GM18951 (cell line): ENCODE measurements at regions not wholly inside any gene's neighbourhood (a gene's known extent, or its start where the extent isn't known, plus 50 kb on each side); places are given as distances from the start of the nearest gene placed in this dataset.

ENCODE experiments used
- POLR2A ChIP-seq: IDR thresholded peaks from 4 replicates; pipeline ENCODE4 v1.6.1; 2011; ENCODE audit warnings: mild to moderate bottlenecking; ENCODE audit not compliant: insufficient read length, insufficient read depth; ENCODE audit errors: extremely low read depth
- in situ Hi-C: fragments of 300-500 bp; cut with MboI; formaldehyde crosslinking; loops from one replicate; pipeline ENCODE4 v1.12.0; 2022; ENCODE audit warnings: low sequenced_read_pairs, mixed read lengths, inconsistent platforms; ENCODE audit not compliant: unreplicated experiment

DNA sequence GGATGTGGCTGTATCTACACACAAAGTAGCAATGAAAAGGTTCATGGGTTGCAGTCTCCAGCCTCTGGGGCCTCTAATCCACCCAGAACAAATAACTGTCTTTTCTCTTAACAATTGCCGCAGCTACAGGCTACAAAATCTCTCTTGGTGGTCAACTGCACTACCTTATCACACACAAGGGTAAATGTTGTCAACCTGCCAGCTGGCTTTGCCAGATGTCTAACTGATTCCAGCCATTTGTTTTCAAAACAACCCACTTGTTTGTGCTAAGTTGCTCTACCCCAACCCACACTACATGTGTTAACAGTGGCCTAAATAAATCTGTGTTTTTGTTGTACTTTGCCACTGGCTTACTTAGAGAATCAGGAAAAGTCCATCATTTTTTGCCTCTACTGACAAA lies 447.3 kb downstream of the TAFA4 start:
- in situ Hi-C loops = no loop called here
- TF ChIP-seq POLR2A = no peak

DNA sequence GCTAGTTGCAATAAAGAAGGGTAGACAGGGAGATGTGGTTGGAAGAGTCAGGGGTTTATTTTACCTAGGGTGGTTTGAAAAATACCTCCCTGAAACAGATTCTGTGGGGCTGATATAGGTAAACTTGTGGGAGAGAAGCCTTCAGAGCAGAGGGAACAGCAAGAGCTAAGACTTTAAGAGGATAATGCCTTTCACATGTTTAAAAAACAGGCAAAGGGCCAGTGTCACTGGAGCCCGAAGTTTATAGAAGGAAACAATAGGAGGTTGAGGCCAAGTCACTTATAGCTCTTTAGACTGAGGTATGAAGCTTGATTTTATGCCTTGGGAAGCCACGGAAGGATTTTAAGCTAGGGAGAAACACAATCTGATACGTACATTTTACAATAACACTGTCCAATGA lies 448.7 kb downstream of the TAFA4 start:
- in situ Hi-C loops = no loop called here
- no peak for TF ChIP-seq POLR2A

DNA sequence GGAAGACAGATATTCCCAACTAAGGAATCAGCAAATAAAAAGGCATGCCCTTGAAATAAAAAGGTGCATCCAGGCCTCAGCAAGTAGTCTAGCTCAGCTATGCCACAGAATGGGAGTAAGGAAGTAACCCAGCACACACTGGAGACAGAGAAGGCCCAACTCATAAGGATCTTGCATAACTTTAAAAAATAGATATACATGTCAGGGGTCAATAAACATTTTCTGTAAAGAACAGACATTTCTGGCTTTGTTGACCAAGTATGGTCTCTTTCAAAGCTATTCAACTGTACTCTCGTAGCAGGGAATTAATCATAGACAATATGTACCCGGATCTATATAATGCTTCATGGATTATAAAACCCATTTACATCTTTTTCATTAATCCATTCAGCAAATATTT lies 449.3 kb downstream of the TAFA4 start:
- TF ChIP-seq POLR2A = no peak
- in situ Hi-C loops = no loop called here

DNA sequence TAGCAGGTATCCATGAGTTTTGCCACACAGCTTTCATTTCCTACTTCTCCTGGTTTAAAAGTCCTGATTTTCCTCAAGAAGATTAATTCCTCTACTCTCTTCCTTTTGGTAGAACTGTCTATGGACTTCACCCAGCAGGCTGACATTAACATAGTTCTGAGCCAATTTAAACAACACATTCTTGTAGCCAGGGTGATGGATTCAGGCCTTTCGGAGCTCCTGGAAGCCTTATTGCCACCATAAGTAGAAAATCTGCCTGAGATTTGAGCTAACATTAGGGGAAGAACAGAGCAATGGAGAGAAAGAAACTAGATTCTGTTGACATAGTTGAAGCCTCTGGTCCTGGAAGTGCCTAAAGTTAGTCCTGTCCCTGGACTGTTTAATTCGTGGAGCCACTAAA lies 449.8 kb downstream of the TAFA4 start:
- TF ChIP-seq POLR2A = no peak
- in situ Hi-C loops = no loop called here

DNA sequence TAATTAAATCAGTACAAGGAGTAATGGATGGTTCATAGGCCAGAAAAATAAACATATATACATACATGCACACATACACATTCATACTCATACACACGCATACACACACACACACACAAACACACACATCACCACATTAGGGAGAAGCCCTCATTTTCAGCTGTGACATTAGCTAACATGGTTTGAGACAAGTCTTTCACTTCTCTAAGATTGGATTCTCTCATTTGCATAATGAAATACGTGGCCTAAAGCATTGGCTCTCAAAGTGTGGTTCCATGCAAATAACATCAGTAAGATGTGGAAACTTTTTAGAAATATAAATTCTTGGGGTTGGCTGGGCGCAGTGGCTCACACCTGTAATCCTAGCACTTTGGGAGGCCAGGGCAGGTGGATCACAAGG lies 452.6 kb downstream of the TAFA4 start:
- in situ Hi-C loops = no loop called here
- TF ChIP-seq POLR2A = no peak

DNA sequence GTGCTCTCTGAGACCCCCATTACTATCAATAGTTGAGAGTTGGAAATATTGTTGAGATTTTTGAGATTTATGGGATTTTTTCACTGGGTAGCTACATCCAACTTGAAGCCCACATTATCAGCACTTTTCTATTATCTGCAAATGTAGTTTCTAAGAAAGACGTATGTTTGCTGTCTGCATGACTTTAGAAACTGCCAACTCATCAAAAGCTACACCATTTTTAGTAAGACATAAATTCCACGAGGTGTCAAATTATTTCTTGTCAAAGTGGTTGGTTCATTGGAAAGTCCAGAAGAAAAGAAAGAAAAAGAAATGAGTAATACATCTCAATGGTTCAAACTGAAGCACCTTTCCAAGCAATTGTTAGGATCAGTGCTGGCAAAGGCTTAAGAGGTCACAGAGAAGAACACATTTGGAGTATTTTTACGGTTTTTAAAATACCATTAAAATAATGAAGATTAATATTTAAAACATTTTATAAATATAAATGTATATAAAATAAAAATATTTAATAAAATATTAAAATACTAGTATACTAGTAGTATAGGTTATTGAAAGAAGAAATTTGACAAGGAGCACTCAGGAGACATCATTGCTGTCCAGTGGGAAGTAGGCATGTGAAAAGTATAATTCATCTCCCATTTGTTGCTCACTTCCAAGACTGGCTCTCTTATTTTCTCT lies 463.5 kb downstream of the TAFA4 start:
- in situ Hi-C loops = no loop called here

DNA sequence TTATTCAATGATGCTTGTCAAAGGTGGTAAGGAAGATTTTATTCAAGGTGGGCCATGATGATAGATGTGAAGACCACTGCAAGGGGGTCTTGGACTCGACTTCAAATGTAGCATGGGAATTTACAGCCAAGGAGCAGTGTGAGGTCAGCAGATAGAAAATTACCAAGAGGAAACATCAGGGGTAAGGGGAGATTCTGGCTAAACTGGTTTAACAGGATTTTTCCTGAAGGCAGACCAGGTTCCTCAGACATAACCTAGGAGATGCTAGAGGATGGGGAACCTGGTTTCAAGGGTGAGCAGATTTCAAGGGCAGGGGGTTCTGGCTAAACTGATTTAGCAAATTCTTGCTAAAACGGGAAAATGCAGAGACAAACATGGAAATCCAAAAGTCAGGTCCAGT lies 464.9 kb downstream of the TAFA4 start:
- in situ Hi-C loops = no loop called here
- TF ChIP-seq POLR2A = no peak

More for the DNA sequence above, 463.5 kb downstream of the TAFA4 start:
- no peak for TF ChIP-seq POLR2A

DNA sequence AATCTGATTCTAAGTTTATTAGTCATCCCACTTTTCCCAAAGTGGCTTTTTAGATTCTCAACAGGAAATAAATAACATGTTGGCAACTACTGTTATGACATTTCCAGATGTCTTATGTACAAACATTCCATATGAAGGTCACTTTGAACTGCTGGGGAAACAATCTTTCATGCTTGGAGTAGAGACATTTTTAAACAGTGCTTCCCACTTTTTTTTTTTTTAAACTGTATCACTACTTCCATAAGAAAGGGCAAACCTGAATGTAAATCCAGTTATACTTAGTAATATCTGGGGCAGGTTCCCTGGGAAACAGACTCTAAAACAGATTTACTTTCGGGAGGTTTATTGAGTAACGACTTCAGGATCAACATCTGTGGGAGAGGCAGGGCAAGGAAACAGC lies 473.8 kb downstream of the TAFA4 start:
- no peak for TF ChIP-seq POLR2A
- in situ Hi-C loops = no loop called here

DNA sequence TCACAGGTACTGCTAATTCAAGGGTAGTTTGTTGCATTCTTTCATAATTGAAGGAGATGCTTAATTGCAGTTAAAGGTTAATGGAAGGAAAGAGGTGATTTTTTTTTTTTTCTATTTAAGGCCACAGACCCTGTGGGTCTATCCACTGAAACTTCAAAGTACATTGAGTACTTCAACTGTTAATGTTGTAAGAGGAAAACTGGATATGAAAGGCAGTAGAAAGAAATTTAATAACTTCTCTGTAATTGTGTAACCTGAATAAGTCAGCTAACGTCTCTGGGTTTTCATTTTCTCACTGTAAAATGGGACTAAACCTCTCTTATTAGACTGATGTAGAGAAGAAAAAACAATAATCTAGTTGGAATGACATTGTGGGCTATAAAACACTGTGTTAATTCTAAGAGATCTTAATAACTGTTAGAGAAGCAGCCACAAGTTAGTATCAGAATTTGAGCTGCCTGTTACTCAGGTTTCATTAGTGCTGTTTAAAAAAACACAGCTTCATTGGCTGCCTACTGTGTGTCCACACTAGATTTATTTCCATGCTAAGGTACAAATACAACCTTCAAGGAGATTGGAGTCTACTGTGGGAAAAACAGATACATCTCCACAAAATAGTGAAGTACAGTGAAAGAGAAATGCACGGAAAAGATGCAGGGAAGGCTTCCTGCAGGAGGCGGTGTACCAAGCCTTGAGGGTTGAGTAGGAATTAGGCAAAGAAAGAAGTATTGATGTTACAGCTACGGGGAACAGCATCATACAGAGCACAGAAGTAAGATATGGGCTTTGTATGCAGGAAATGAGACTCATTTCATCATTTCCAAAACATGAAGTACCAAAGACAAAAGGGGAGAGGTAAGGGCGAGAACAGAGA lies 483.6 kb downstream of the TAFA4 start:
- in situ Hi-C loops = no loop called here
- no peak for TF ChIP-seq POLR2A

DNA sequence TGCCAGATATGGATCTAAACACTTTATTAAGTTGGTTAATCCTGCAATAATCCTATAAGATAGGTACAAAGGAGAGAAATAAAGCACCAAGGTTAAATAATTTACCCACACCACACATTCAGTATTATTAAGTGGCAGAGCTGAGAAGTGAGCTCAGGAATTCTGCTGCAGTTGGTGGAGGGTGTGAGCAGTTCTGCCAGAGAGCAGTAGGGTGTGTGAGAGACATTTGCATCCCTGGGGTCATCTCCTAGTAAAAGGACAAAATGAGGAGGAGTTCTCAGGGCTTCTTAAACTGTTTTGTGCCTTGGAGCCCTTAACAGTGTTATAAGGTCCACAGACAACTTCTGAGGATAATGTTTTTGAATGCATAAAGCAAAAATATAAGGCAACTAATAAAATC lies 484.5 kb downstream of the TAFA4 start:
- TF ChIP-seq POLR2A = no peak
- in situ Hi-C loops = no loop called here

DNA sequence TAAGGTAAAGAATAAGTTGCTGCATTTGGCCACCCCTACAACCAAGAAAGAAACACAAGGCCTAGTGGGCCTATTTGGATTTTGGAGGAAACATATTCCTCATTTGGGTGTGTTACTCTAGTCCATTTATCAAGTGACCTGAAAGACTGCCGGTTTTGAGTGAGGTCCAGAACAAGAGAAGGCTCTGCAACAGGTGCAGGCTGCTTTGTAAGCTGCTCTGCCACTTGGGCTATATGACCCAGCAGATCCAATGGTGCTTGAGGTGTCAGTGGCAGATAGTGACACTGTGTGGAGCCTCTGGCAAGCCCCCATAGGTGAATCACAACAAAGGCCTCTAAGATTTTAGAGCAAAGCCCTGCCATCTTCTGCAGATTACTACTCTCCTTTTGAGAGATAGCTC lies 491.3 kb downstream of the TAFA4 start:
- no peak for TF ChIP-seq POLR2A
- in situ Hi-C loops = no loop called here

DNA sequence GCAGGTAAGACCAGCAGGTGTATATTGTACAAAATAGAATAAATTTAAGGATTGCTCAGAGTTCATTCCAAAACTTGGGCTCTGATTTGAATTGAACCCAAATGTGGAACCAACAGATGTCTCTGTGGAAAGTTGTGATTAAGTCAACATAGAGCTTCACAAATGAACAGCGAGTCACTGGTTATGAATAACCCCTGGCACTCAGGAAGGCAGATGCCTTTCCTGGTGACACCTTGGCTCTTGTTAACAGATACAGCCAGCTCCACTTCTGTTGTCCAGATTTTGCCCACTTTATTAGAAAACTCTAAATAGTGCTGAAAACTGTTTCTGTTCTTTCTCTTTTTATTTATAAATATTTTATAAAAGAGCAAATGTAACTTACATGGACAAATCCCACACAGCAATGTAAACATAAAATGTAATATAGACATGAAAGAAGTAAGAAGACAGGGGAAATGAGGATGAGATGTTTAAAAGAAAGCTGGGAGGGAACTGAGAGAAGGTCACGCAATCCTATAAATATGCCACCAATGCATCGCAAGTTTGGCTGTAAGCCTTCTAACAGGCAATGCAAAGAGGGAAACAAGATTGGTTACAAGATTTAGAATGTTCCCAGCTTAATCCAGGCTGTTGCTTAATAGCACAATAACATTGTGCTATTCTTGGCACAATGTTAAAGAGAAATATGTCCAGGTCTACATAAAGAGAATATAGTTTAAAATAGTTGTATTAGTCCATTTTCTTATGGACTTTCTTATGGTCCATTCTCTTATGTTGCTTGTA lies 495.5 kb downstream of the TAFA4 start:
- in situ Hi-C loops = no loop called here
- no peak for TF ChIP-seq POLR2A

DNA sequence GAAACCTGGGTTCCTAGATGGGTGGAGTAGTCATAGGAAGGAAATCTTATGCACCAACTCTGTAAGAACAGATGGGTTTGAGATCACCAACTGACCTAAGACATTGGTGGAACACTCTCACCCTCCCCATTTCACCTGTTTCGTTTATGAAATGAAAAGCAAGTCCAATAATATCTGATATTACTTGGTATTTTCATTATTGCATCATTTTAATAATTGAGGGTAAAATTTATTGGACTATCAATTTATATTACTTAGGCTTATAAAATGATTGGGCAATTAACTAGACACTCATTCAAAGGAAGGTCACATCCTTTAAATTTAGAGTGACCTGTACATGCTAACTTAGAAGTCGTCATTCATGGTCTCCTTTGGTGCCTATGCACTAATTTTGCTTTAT lies 503.9 kb downstream of the TAFA4 start:
- in situ Hi-C loops = no loop called here
- TF ChIP-seq POLR2A = no peak

DNA sequence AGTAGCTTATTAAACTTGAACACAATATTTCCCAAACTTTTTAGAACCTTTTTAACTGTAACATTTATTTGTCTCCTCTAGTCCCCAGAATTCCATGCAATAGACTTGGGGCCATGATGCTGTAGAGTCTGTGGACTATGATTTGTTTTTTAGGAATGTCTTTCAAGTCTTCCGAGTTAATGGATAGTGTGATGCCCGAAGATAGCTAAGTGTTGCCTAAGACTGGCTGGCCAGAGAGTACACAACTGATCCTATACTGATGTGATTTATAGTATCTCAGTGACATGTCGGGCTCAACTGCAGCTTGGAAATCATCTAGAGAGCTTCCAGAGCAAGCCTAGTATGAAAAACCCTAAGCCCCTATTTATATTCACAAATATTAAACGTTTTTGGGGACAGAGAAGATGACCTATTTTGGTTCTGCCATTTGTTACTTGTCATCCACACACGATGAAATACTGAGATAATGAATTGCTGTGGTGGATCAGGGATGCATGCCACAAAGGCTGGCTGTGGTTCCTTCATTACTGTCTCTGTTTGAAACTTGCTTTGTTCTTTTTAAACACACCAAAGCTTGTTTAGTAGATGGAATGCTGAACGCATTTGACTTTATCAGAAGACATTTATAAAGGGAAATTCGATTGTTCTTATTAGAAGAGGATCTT lies 507.4 kb downstream of the TAFA4 start:
- TF ChIP-seq POLR2A = no peak
- in situ Hi-C loops = no loop called here
